ENCODE measurements at regions not wholly inside any gene's neighbourhood (a gene's known extent, or its start where the extent isn't known, plus 50 kb on each side); places are given as distances from the start of the nearest gene placed in this dataset.

- TF ChIP-seq CTCF (IDR thresholded peaks at IDR 0.05) (no peak), EZH2 (IDR thresholded peaks at IDR 0.05; ENCODE audit: borderline replicate concordance, insufficient read depth, low read depth, low read length, poor library complexity, severe bottlenecking) (no peak)
Observed at GRCh38 chr4:128394778-128395177, 107.2 kb upstream of the PGRMC2 start.
